Smooth muscle cell (in vitro differentiated cells): ENCODE measurements at regions not wholly inside any gene's neighbourhood (a gene's known extent, or its start where the extent isn't known, plus 50 kb on each side); places are given as distances from the start of the nearest gene placed in this dataset.

Source experiments
- DNase-seq: peaks from one replicate; lab custom pipeline; 2025; ENCODE audit not compliant: unreplicated experiment; lab: John Stamatoyannopoulos, UW
- H2AFZ ChIP-seq: fragments of 200-600 bp; sonication (generic); 2 replicates; pipeline ENCODE4 v1.6.0; 2016; ENCODE audit warnings: antibody characterized with exemption, low read depth, mild to moderate bottlenecking
- H3F3A ChIP-seq: fragments of 200-600 bp; sonication (generic); 2 replicates; pipeline ENCODE4 v1.6.0; 2017; ENCODE audit warnings: antibody characterized with exemption, low read depth
- H3K27ac ChIP-seq: fragments of 200-600 bp; sonication (generic); 2 replicates; pipeline ENCODE4 v1.5.1; 2016; ENCODE audit warnings: low read depth, mild to moderate bottlenecking
- H3K27me3 ChIP-seq: fragments of 200-600 bp; sonication (generic); 2 replicates; pipeline ENCODE4 v1.6.1; 2016; ENCODE audit warnings: low read depth, mild to moderate bottlenecking
- H3K36me3 ChIP-seq: fragments of 200-600 bp; sonication (generic); 2 replicates; pipeline ENCODE4 v1.5.1; 2016; ENCODE audit warnings: low read depth
- H3K4me1 ChIP-seq: fragments of 200-600 bp; sonication (generic); 2 replicates; pipeline ENCODE4 v1.5.1; 2016; ENCODE audit warnings: low read depth
- H3K4me2 ChIP-seq: fragments of 200-600 bp; sonication (generic); 2 replicates; pipeline ENCODE4 v1.6.0; 2016; ENCODE audit warnings: mild to moderate bottlenecking
- H3K4me3 ChIP-seq: fragments of 200-600 bp; sonication (generic); 2 replicates; pipeline ENCODE4 v1.5.1; 2016; ENCODE audit warnings: mild to moderate bottlenecking
- H3K79me2 ChIP-seq: fragments of 200-600 bp; sonication (generic); 2 replicates; pipeline ENCODE4 v1.6.0; 2016; ENCODE audit warnings: low read depth, mild to moderate bottlenecking
- H3K9ac ChIP-seq: fragments of 200-600 bp; sonication (generic); 2 replicates; pipeline ENCODE4 v1.6.0; 2016; ENCODE audit warnings: low read depth
- H3K9me3 ChIP-seq: fragments of 200-600 bp; sonication (generic); replicated peaks from 2 replicates; pipeline ENCODE4 v1.5.1; 2016; ENCODE audit warnings: low read depth
- H4K20me1 ChIP-seq: fragments of 200-600 bp; sonication (generic); 2 replicates; pipeline ENCODE4 v1.6.0; 2016; ENCODE audit warnings: low read depth
- WGBS: methylation state at CpG from one replicate; pipeline ENCODE4 v1.1.7; 2016; ENCODE audit warnings: low lambda C conversion rate; 5-methylcytosine and 5-hydroxymethylcytosine counted together
- TF ChIP-seq, protein P1 (sequence below): fragments of 200-600 bp; sonication (generic); IDR thresholded peaks from 2 replicates; pipeline ENCODE4 v1.5.1; 2017; ENCODE audit warnings: borderline replicate concordance, mild to moderate bottlenecking, antibody characterized with exemption; ENCODE audit not compliant: insufficient read depth, poor library complexity, severe bottlenecking

DNA sequence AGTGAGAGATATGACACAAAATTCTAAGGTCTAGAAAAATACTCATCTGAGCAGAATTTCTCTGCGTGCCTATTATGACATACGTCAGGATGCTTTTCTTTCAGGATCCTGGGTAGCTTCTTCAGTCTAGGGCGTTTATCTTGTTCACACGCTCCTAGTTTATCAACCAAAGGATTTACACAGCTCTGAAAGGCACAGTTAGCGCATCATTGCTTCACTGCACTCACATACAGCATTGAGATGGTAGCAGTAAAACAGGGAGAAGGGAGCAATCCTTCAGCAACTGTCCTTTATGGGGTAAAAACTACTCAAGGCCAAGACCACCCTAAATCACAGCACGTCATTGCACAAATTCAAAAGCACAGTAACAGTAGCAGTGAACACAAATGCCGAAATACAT is 222.8 kb downstream of the SUCLG1 start:
- Histone ChIP-seq H3K27ac (no peak overlapping the region), H4K20me1 (no peaks in the 10 kb centered on the region), H3K4me1 (no peaks in the 10 kb centered on the region), H3K4me3 (no peak overlapping the region), H3K36me3 (no peaks in the 10 kb centered on the region), H2AFZ (no peak overlapping the region), H3K9ac (no peak overlapping the region), H3F3A (peaks cover 5% of the 10 kb centered on the region), H3K4me2 (no peak overlapping the region), H3K79me2 (no peaks in the 10 kb centered on the region), H3K27me3 (no peaks in the 10 kb centered on the region), H3K9me3 (no peaks in the 10 kb centered on the region)
- 55% methylated on average over 7 of the region's 7 CpGs for WGBS
- TF ChIP-seq, protein P1, sequence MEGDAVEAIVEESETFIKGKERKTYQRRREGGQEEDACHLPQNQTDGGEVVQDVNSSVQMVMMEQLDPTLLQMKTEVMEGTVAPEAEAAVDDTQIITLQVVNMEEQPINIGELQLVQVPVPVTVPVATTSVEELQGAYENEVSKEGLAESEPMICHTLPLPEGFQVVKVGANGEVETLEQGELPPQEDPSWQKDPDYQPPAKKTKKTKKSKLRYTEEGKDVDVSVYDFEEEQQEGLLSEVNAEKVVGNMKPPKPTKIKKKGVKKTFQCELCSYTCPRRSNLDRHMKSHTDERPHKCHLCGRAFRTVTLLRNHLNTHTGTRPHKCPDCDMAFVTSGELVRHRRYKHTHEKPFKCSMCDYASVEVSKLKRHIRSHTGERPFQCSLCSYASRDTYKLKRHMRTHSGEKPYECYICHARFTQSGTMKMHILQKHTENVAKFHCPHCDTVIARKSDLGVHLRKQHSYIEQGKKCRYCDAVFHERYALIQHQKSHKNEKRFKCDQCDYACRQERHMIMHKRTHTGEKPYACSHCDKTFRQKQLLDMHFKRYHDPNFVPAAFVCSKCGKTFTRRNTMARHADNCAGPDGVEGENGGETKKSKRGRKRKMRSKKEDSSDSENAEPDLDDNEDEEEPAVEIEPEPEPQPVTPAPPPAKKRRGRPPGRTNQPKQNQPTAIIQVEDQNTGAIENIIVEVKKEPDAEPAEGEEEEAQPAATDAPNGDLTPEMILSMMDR: no peak
- DNase-seq: no peak

DNA sequence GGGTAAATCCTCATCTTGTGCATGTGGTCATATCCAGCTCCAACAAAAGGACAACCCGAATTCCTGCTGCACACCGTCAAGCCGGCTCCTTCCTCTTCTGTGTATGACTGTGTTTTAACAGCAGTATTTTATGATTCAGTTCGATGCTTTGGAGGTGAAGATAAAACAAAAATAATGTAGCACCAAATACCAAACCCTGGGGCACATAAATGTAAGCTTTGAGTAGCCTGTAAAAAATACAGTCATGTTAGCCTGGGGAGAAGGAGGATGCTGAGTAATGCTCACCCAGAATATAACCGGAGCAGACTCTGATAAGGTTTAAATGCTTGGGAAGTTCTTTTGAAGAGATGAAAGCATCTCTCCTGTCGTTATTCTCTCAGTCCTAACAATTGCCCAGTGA is 225.0 kb downstream of the SUCLG1 start:
- Histone ChIP-seq H3K27me3 (no peaks in the 10 kb centered on the region), H3F3A (peaks cover 5% of the 10 kb centered on the region), H3K4me1 (no peaks in the 10 kb centered on the region), H3K4me3 (no peak overlapping the region), H3K9me3 (no peaks in the 10 kb centered on the region), H3K27ac (no peak overlapping the region), H3K36me3 (no peaks in the 10 kb centered on the region), H3K9ac (no peak overlapping the region), H2AFZ (no peak overlapping the region), H4K20me1 (no peaks in the 10 kb centered on the region), H3K79me2 (no peaks in the 10 kb centered on the region), H3K4me2 (no peak overlapping the region)
- TF ChIP-seq, protein P1: no peak
- WGBS: 27% methylated on average over 6 of the region's 6 CpGs
- DNase-seq: no peak

- no peak for DNase-seq
- WGBS: 97% methylated on average over 1 of the region's 1 CpG
- H3K36me3 ChIP-seq: no peaks in the 10 kb centered on the region
- H3K79me2 ChIP-seq: no peaks in the 10 kb centered on the region
- no peak overlapping the region for H3K27ac ChIP-seq
- no peaks in the 10 kb centered on the region for H3K4me1 ChIP-seq
- H3K9ac ChIP-seq: no peak overlapping the region
- H3K9me3 ChIP-seq: no peaks in the 10 kb centered on the region
- no peaks in the 10 kb centered on the region for H4K20me1 ChIP-seq
- no peak overlapping the region for H3K4me3 ChIP-seq
- H2AFZ ChIP-seq: no peak overlapping the region
- no peaks in the 10 kb centered on the region for H3K27me3 ChIP-seq
- TF ChIP-seq, protein P1: no peak
- H3F3A ChIP-seq: peaks cover 5% of the 10 kb centered on the region
- no peak overlapping the region for H3K4me2 ChIP-seq
Observed at GRCh38 chr2:84231478-84231877, 227.6 kb downstream of the SUCLG1 start.

DNA sequence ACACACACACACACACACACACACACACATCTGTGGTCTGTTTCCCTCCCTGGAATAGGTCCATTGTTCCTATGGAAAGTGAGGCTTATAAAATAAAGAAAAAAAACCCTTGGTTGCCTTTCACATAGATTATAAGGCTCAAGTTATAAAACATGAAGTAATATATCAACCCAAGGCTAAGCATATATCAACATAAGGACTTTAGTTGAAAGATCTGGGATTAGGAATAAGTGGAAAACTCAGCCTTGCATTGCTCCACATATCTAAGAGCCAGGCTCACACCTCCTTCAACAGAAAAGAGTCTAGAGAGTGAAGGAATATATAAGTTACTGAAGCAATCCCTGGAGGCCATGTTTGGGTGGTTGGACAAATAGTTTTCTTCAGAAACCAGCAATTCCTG is 235.0 kb downstream of the SUCLG1 start:
- TF ChIP-seq, protein P1: no peak
- Histone ChIP-seq H3K9ac (no peak overlapping the region), H4K20me1 (no peaks in the 10 kb centered on the region), H3K79me2 (no peaks in the 10 kb centered on the region), H3K27me3 (no peaks in the 10 kb centered on the region), H3K4me3 (no peak overlapping the region), H3K27ac (no peak overlapping the region), H3F3A (peaks cover 2% of the 10 kb centered on the region), H3K36me3 (no peaks in the 10 kb centered on the region), H3K4me1 (no peaks in the 10 kb centered on the region), H2AFZ (no peak overlapping the region), H3K4me2 (no peak overlapping the region), H3K9me3 (no peaks in the 10 kb centered on the region)
- DNase-seq: no peak
